HT1080 (cell line): ENCODE measurements at regions not wholly inside any gene's neighbourhood (a gene's known extent, or its start where the extent isn't known, plus 50 kb on each side); places are given as distances from the start of the nearest gene placed in this dataset.
"Not testable (repeated sequence)": the region's sequence is repeated elsewhere in the genome, so short reads cannot be mapped to it uniquely, and the experiment has no call there.

Source experiments
- DNase-seq: peaks from one replicate; pipeline ENCODE4 v3.0.0-alpha.2; 2015; ENCODE audit warnings: low read depth

- no peak for DNase-seq
Measured at GRCh38 chr3:20563985-20564384, 378.0 kb upstream of the SGO1 start.

- no peak for DNase-seq
Measured at GRCh38 chr3:20563251-20563650, 377.2 kb upstream of the SGO1 start.

- DNase-seq, result no peak
Measured at GRCh38 chr3:20561166-20561565, 375.2 kb upstream of the SGO1 start.

GRCh38 chr3:20560446-20560845 lies 374.4 kb upstream of the SGO1 start:
- not testable (repeated sequence) for DNase-seq

- DNase-seq, result no peak
Measured at GRCh38 chr3:20558161-20558560, 372.2 kb upstream of the SGO1 start.

GRCh38 chr3:20556661-20557060 lies 370.7 kb upstream of the SGO1 start:
- DNase-seq, result no peak

GRCh38 chr3:20552605-20553275 lies 366.7 kb upstream of the SGO1 start:
- no peak for DNase-seq

GRCh38 chr3:20547361-20548269 lies 361.6 kb upstream of the SGO1 start:
- DNase-seq, result not testable (repeated sequence)

GRCh38 chr3:20546636-20547035 lies 360.6 kb upstream of the SGO1 start:
- no peak for DNase-seq

GRCh38 chr3:20543535-20544226 lies 357.7 kb upstream of the SGO1 start:
- DNase-seq, result no peak

GRCh38 chr3:20540066-20540465 lies 354.1 kb upstream of the SGO1 start:
- DNase-seq, result no peak

- no peak for DNase-seq
Measured at GRCh38 chr3:20539666-20540065, 353.7 kb upstream of the SGO1 start.

GRCh38 chr3:20537234-20537633 lies 351.2 kb upstream of the SGO1 start:
- DNase-seq, result peak; percentile 17

- DNase-seq, result no peak
Measured at GRCh38 chr3:20529911-20530310, 343.9 kb upstream of the SGO1 start.

GRCh38 chr3:20528180-20528770 lies 342.3 kb upstream of the SGO1 start:
- DNase-seq, result no peak

- no peak for DNase-seq
Measured at GRCh38 chr3:20527368-20527767, 341.4 kb upstream of the SGO1 start.

- DNase-seq, result no peak
Measured at GRCh38 chr3:20524328-20524727, 338.3 kb upstream of the SGO1 start.

- no peak for DNase-seq
Measured at GRCh38 chr3:20523293-20523692, 337.3 kb upstream of the SGO1 start.

GRCh38 chr3:20517316-20517715 lies 331.3 kb upstream of the SGO1 start:
- DNase-seq, result not testable (repeated sequence)

- DNase-seq, result no peak
Measured at GRCh38 chr3:20516311-20516710, 330.3 kb upstream of the SGO1 start.

- no peak for DNase-seq
Measured at GRCh38 chr3:20515834-20516233, 329.8 kb upstream of the SGO1 start.
